DOHH2 (cell line): ENCODE measurements at regions not wholly inside any gene's neighbourhood (a gene's known extent, or its start where the extent isn't known, plus 50 kb on each side); places are given as distances from the start of the nearest gene placed in this dataset.
"Not testable (repeated sequence)": the region's sequence is repeated elsewhere in the genome, so short reads cannot be mapped to it uniquely, and the experiment has no call there.

ENCODE experiments used
- H3F3A ChIP-seq: fragments of 200-600 bp; sonication (generic), shearing (Covaris generic); 2 replicates; pipeline ENCODE4 v1.6.0; 2016; ENCODE audit warnings: antibody characterized with exemption, mild to moderate bottlenecking; ENCODE audit not compliant: control insufficient read depth, insufficient read depth
- H3K27ac ChIP-seq: fragments of 200-600 bp; sonication (generic); 2 replicates; pipeline ENCODE4 v1.5.1; 2014; ENCODE audit warnings: low read depth, mild to moderate bottlenecking, low read length, moderate library complexity
- H3K27me3 ChIP-seq: fragments of 200-600 bp; sonication (generic); 2 replicates; pipeline ENCODE4 v1.6.1; 2014; ENCODE audit warnings: mild to moderate bottlenecking, low read length, mixed read lengths; ENCODE audit not compliant: control insufficient read depth
- H3K36me3 ChIP-seq: fragments of 200-600 bp; sonication (generic); 2 replicates; pipeline ENCODE4 v1.6.1; 2014; ENCODE audit warnings: mild to moderate bottlenecking, low read length, moderate library complexity, mixed read lengths; ENCODE audit not compliant: control insufficient read depth
- H3K4me1 ChIP-seq: fragments of 200-600 bp; sonication (generic); 2 replicates; pipeline ENCODE4 v1.6.1; 2014; ENCODE audit warnings: mild to moderate bottlenecking, low read length, mixed read lengths; ENCODE audit not compliant: control insufficient read depth
- H3K4me2 ChIP-seq: fragments of 200-600 bp; sonication (generic); 2 replicates; pipeline ENCODE4 v1.6.0; 2014; ENCODE audit warnings: mild to moderate bottlenecking, low read length, moderate library complexity
- H3K4me3 ChIP-seq: fragments of 200-600 bp; sonication (generic); 2 replicates; pipeline ENCODE4 v1.5.1; 2014; ENCODE audit warnings: mild to moderate bottlenecking, low read length, mixed read lengths
- H3K79me2 ChIP-seq: fragments of 200-600 bp; sonication (generic); 2 replicates; pipeline ENCODE4 v1.6.1; 2014; ENCODE audit warnings: mild to moderate bottlenecking, low read length, mixed read lengths; ENCODE audit not compliant: control insufficient read depth
- H3K9me2 ChIP-seq: fragments of 200-600 bp; sonication (generic); replicated peaks from 2 replicates; pipeline ENCODE4 v1.6.1; 2014; ENCODE audit warnings: mild to moderate bottlenecking, low read length, mixed read lengths; ENCODE audit not compliant: control insufficient read depth
- H3K9me3 ChIP-seq: fragments of 200-600 bp; sonication (generic); 2 replicates; pipeline ENCODE4 v1.6.1; 2014; ENCODE audit warnings: antibody characterized with exemption, low read length, mixed read lengths; ENCODE audit not compliant: control insufficient read depth, insufficient read depth
- H4K20me1 ChIP-seq: fragments of 200-600 bp; sonication (generic); 2 replicates; pipeline ENCODE4 v1.6.0; 2014; ENCODE audit warnings: low read depth, mild to moderate bottlenecking, antibody characterized with exemption, low read length, moderate library complexity; ENCODE audit not compliant: control insufficient read depth, insufficient read depth
- EZH2phosphoT487 ChIP-seq: fragments of 200-600 bp; sonication (generic); IDR thresholded peaks from 2 replicates; pipeline ENCODE4 v1.6.1; 2017; ENCODE audit warnings: borderline replicate concordance, mild to moderate bottlenecking, antibody characterized with exemption, low read length, moderate library complexity, mixed read lengths
- TF ChIP-seq, protein P1 (sequence below): fragments of 200-600 bp; sonication (generic); IDR thresholded peaks from one replicate; pipeline ENCODE4 v1.5.1; 2014; ENCODE audit warnings: antibody characterized with exemption, mild to moderate bottlenecking, low read depth, low read length; ENCODE audit not compliant: poor library complexity, severe bottlenecking

- Histone ChIP-seq H3K36me3 (no peaks in the 10 kb centered on the region), H3K4me3 (no peak overlapping the region), H3K27me3 (no peaks in the 10 kb centered on the region), H3K9me2 (no peaks in the 10 kb centered on the region), H3K27ac (no peak overlapping the region), H4K20me1 (no peaks in the 10 kb centered on the region), H3K79me2 (no peaks in the 10 kb centered on the region), H3K9me3 (no peaks in the 10 kb centered on the region), H3K4me2 (no peak overlapping the region), H3F3A (no peaks in the 10 kb centered on the region), H3K4me1 (no peaks in the 10 kb centered on the region)
- TF ChIP-seq, protein P1, sequence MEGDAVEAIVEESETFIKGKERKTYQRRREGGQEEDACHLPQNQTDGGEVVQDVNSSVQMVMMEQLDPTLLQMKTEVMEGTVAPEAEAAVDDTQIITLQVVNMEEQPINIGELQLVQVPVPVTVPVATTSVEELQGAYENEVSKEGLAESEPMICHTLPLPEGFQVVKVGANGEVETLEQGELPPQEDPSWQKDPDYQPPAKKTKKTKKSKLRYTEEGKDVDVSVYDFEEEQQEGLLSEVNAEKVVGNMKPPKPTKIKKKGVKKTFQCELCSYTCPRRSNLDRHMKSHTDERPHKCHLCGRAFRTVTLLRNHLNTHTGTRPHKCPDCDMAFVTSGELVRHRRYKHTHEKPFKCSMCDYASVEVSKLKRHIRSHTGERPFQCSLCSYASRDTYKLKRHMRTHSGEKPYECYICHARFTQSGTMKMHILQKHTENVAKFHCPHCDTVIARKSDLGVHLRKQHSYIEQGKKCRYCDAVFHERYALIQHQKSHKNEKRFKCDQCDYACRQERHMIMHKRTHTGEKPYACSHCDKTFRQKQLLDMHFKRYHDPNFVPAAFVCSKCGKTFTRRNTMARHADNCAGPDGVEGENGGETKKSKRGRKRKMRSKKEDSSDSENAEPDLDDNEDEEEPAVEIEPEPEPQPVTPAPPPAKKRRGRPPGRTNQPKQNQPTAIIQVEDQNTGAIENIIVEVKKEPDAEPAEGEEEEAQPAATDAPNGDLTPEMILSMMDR = no peak
- no peak for TF ChIP-seq EZH2phosphoT487
Measured at GRCh38 chr13:83657281-83657680, 225.0 kb downstream of the SLITRK1 start.

DNA sequence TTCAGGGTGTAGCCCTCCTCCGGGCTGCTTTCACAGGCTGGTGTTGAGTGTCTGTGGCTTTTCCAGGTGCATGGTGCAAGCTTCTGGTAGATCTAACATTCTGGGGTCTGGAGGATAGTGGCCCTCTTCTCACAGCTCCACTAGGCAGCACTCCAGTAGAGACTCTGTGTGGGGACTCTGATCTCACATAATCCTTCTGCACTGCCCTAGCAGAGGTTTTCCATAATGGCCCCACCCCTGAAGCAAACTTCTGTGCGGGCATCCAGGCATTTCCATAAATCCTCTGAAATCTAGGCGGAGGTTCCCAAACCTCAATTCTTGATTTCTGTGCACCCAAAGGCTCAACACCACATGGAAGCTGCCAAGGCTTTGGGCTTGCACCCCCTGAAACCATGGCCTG is 239.7 kb downstream of the SLITRK1 start:
- H3K4me2 ChIP-seq, H3K9me2 ChIP-seq, H3K9me3 ChIP-seq, H3K4me1 ChIP-seq, H3K36me3 ChIP-seq, H3K27me3 ChIP-seq, H3F3A ChIP-seq, H3K27ac ChIP-seq, H4K20me1 ChIP-seq, H3K4me3 ChIP-seq, H3K79me2 ChIP-seq: not testable (repeated sequence)

DNA sequence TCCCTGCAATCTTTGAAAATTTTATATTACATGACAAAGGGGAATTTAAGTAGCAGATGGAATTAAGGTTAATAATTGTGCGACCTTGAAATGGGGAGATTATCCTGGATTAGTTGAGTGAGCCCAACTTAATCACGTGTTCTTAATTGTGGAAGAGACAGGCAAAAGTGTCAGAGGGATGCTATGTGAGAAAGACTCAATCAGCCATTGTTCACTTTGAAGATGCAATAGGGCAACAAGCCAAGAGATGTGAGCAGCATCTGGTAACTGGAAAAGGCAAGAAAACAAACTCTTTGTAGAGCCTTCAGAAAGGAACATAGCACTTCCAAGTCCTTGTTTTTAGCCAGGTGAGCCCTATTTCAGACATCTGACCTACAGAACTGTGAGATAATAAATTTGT is 247.7 kb downstream of the SLITRK1 start:
- no peaks in the 10 kb centered on the region for H4K20me1 ChIP-seq
- no peak overlapping the region for H3K27ac ChIP-seq
- H3K9me2 ChIP-seq = no peaks in the 10 kb centered on the region
- H3K4me1 ChIP-seq = no peaks in the 10 kb centered on the region
- TF ChIP-seq EZH2phosphoT487 = no peak
- TF ChIP-seq, protein P1 = no peak
- no peaks in the 10 kb centered on the region for H3F3A ChIP-seq
- H3K27me3 ChIP-seq = no peaks in the 10 kb centered on the region
- no peak overlapping the region for H3K4me3 ChIP-seq
- H3K4me2 ChIP-seq = no peak overlapping the region
- no peaks in the 10 kb centered on the region for H3K9me3 ChIP-seq
- H3K36me3 ChIP-seq = no peaks in the 10 kb centered on the region
- no peaks in the 10 kb centered on the region for H3K79me2 ChIP-seq

DNA sequence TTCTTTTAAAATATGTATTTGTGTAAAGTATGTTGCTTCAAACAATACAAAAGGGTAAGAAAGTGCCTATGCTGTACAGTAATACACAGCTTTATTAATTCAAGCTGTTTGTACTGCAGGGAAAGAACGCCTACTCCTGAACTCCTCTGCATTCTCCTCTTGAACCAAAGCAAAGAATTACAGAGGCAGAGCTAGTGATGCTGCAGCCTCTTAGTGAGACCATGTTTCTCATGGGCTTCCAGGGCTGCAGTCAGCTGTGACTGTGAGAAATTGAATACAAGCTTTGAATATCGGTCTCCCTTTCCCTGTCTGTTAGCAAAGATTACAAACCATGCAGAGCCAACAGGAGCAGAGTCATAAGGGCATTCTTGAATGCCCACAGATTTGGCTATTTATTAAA is 248.5 kb downstream of the SLITRK1 start:
- no peaks in the 10 kb centered on the region for H3K36me3 ChIP-seq
- no peaks in the 10 kb centered on the region for H3K9me3 ChIP-seq
- no peaks in the 10 kb centered on the region for H3F3A ChIP-seq
- no peak for TF ChIP-seq EZH2phosphoT487
- TF ChIP-seq, protein P1 = no peak
- H4K20me1 ChIP-seq = no peaks in the 10 kb centered on the region
- H3K27ac ChIP-seq = no peak overlapping the region
- no peaks in the 10 kb centered on the region for H3K4me1 ChIP-seq
- no peak overlapping the region for H3K4me2 ChIP-seq
- H3K4me3 ChIP-seq = no peak overlapping the region
- no peaks in the 10 kb centered on the region for H3K27me3 ChIP-seq
- no peaks in the 10 kb centered on the region for H3K9me2 ChIP-seq
- H3K79me2 ChIP-seq = no peaks in the 10 kb centered on the region
